ENCODE measurements at regions not wholly inside any gene's neighbourhood (a gene's known extent, or its start where the extent isn't known, plus 50 kb on each side); places are given as distances from the start of the nearest gene placed in this dataset.

DNA sequence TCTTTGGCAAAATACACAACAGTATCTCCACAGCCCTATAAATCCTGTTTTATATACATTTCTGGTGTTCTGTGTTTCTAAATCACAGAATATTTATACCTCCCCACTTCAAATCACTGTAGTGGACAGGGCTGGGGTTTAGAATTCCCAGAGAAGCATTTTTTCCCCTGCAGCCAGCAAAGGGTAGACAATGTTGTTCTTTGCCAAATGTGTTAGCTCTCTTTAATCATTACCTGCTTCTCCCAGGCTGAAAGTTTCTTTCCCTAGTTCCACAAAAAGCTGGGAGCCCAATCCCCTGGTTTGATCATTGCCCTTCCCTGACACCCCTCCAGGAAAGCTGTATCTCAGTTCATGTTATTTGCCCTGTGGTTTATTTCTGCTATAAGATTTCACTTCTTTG, 520.0 kb upstream of the SPHKAP start:
- ATAC-seq (no peak), DNase-seq (no peak)
- Histone ChIP-seq H3K27me3 (no peaks in the 10 kb centered on the region), H3K4me3 (no peak overlapping the region), H3K36me3 (replicated peaks in 1 of 2; ENCODE audit: insufficient read depth in 1 of 2, low read depth in 2 of 2) (no peaks in the 10 kb centered on the region), H3K9me3 (no peaks in the 10 kb centered on the region), H3K27ac (no peak overlapping the region), H3K4me1 (no peaks in the 10 kb centered on the region)
- intact Hi-C loops (cut with DNase I): no loop called here
- no peak for TF ChIP-seq POLR2A (IDR thresholded peaks at IDR 0.05)
- TF ChIP-seq, protein P1, sequence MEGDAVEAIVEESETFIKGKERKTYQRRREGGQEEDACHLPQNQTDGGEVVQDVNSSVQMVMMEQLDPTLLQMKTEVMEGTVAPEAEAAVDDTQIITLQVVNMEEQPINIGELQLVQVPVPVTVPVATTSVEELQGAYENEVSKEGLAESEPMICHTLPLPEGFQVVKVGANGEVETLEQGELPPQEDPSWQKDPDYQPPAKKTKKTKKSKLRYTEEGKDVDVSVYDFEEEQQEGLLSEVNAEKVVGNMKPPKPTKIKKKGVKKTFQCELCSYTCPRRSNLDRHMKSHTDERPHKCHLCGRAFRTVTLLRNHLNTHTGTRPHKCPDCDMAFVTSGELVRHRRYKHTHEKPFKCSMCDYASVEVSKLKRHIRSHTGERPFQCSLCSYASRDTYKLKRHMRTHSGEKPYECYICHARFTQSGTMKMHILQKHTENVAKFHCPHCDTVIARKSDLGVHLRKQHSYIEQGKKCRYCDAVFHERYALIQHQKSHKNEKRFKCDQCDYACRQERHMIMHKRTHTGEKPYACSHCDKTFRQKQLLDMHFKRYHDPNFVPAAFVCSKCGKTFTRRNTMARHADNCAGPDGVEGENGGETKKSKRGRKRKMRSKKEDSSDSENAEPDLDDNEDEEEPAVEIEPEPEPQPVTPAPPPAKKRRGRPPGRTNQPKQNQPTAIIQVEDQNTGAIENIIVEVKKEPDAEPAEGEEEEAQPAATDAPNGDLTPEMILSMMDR (IDR thresholded peaks at IDR 0.05): no peak

DNA sequence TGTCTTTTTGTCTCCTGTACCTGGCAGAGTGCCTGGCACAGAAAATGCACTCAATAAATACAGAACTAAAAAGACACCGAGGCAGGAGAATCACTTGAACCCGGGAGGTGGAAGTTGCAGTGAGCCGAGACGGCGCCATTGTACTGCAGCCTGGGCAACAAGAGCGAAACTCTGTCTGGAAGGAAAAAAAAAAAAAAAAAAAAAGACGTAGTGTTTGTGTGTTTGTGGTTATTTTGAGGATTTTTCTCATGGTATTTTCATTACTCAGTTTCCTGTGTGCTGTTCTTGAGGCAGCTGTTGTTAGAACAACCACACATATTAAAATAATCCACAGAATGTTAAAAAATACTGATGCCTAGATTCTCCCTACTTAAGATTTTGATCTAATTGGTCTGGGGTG, 519.2 kb upstream of the SPHKAP start:
- Histone ChIP-seq H3K27ac (no peak overlapping the region), H3K4me1 (no peaks in the 10 kb centered on the region), H3K9me3 (no peaks in the 10 kb centered on the region), H3K4me3 (no peak overlapping the region), H3K27me3 (no peaks in the 10 kb centered on the region), H3K36me3 (replicated peaks in 1 of 2; ENCODE audit: insufficient read depth in 1 of 2, low read depth in 2 of 2) (no peaks in the 10 kb centered on the region)
- WGBS, 2 donors: 78 to 79% methylated on average over 7 of the region's 7 CpGs
- no peak for TF ChIP-seq POLR2A (IDR thresholded peaks at IDR 0.05)
- TF ChIP-seq, protein P1 (IDR thresholded peaks at IDR 0.05): no peak
- ATAC-seq: no peak
- no peak for DNase-seq
- intact Hi-C loops (cut with DNase I): no loop called here

DNA sequence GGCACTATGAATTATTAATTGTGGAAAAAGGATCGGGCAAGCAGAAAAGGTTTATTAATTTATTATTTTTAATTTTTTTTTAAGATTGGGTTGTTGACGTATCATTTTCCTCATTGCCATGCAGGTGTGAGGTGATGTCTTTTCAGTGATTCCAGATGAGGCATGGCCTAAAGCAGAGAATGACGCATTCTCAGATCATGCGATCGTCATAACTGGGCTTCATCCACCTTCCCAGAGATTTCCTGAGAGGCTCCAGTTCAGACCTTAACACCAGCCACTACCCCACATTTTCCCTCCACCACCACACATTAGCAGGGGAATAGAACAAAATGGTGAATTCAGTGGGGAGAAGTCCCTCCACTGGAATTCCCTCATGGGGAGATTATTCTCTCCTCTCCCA, 518.4 kb upstream of the SPHKAP start:
- intact Hi-C loops (cut with DNase I): no loop called here
- Histone ChIP-seq H3K27ac (no peak overlapping the region), H3K27me3 (no peaks in the 10 kb centered on the region), H3K4me1 (no peaks in the 10 kb centered on the region), H3K4me3 (no peak overlapping the region), H3K36me3 (replicated peaks in 1 of 2; ENCODE audit: insufficient read depth in 1 of 2, low read depth in 2 of 2) (no peaks in the 10 kb centered on the region), H3K9me3 (no peaks in the 10 kb centered on the region)
- WGBS, 2 donors: 86 to 89% methylated on average over 5 of the region's 5 CpGs
- no peak for TF ChIP-seq POLR2A (IDR thresholded peaks at IDR 0.05)
- TF ChIP-seq, protein P1 (IDR thresholded peaks at IDR 0.05): no peak
- DNase-seq (no peak), ATAC-seq (no peak)

DNA sequence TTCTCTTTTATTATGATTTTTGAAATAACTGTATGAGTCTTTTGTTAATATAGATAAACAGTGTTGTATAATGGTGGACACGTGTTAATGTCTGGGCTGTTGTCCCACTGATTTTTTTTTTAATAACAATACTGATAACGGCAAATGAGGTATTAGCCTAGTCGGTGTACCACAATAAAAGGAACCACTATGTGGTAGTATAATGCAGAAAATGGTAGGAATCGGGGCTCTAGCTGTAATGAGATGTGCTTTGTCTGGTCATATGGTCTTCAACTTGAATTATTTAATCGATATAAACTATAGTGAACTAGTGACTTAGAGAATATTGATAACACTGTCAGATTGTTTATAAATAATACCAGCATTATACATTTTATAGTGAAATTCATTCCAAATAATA, 517.9 kb upstream of the SPHKAP start:
- no peaks in the 10 kb centered on the region for H3K9me3 ChIP-seq
- no peak overlapping the region for H3K4me3 ChIP-seq
- H3K27me3 ChIP-seq: no peaks in the 10 kb centered on the region
- no peak overlapping the region for H3K27ac ChIP-seq
- ATAC-seq (no peak), DNase-seq (no peak)
- no peaks in the 10 kb centered on the region for H3K36me3 ChIP-seq (replicated peaks in 1 of 2; ENCODE audit: insufficient read depth in 1 of 2, low read depth in 2 of 2)
- no peak for TF ChIP-seq POLR2A (IDR thresholded peaks at IDR 0.05)
- TF ChIP-seq, protein P1 (IDR thresholded peaks at IDR 0.05): peak in 1 of 7 experiments; percentile 8
- 36 to 56% methylated on average over 5 of the region's 5 CpGs for WGBS, 2 donors
- H3K4me1 ChIP-seq: no peaks in the 10 kb centered on the region
- intact Hi-C loops (cut with DNase I): no loop called here

DNA sequence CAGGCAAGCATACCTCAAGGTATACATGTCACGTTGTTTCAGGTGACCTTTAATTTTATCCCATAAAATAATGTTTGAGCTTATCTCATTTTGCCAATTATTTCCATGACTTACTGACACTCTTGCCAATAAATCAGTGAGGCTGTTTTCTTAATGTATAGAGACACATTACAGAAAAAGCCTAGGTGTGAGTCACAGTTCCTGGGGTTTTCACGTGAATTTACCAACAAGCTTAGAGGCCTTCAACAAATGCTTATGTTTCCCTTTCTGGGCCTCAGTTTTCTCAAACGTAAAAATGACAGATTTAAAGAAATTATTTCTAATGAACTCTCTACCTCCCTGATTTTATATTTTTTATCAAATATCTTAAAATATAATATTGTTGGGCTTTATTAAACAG, 517.5 kb upstream of the SPHKAP start:
- Histone ChIP-seq H3K4me1 (no peaks in the 10 kb centered on the region), H3K9me3 (no peaks in the 10 kb centered on the region), H3K27me3 (no peaks in the 10 kb centered on the region), H3K36me3 (replicated peaks in 1 of 2; ENCODE audit: insufficient read depth in 1 of 2, low read depth in 2 of 2) (no peaks in the 10 kb centered on the region), H3K4me3 (no peak overlapping the region), H3K27ac (no peak overlapping the region)
- ATAC-seq: no peak
- TF ChIP-seq, protein P1 (IDR thresholded peaks at IDR 0.05): no peak
- intact Hi-C loops (cut with DNase I): no loop called here
- 54 to 66% methylated on average over 3 of the region's 3 CpGs for WGBS, 2 donors
- no peak for DNase-seq

Measured in body of pancreas (tissue), 4 donors.